ELF-1 (cell line): ENCODE measurements at regions not wholly inside any gene's neighbourhood (a gene's known extent, or its start where the extent isn't known, plus 50 kb on each side); places are given as distances from the start of the nearest gene placed in this dataset.
"Not testable (repeated sequence)": the region's sequence is repeated elsewhere in the genome, so short reads cannot be mapped to it uniquely, and the experiment has no call there.

Experiments
- DNase-seq: peaks from one replicate; pipeline ENCODE4 v3.0.0-alpha.2; 2016; ENCODE audit warnings: low read depth, low spot score

DNA sequence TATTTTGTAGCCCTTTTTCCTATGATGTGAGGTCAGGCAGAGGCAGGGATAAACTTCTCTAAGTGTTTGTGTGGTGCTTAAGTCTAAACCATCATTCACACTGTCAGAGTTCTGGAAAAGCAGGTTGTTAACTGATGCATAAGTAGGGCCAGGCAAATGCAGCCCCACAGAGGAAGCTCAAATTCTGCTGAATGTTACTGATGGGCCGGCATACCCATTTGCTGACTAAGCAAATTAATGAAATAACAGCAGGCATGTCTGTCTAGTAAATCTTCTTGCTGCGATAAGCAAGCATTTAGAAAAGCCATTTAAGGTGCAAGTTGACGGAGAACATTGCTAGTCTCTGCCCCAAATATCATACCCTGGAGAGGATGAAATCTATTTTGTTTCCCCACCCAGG lies 523.2 kb upstream of the CCDC196 start:
- DNase-seq = peak; percentile 28

DNA sequence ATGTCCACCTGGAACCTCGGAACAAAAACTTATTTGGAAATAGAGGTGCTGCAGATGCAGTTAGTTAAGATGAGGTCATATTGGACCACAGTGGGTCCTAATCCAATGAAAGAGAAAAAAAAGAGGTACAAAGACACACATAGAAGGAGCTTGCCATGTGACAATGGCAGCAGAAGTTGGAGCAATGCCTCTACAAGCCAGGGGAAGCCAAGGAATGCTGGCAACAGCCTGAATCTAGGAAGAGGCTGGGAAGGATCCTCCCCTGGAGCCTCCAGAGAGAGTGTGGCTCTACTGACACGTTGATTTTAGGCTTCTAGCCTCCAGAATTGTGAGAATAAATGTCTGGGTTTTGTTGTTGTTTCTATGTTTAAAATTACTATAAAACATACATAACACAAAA lies 521.8 kb upstream of the CCDC196 start:
- no peak for DNase-seq

DNA sequence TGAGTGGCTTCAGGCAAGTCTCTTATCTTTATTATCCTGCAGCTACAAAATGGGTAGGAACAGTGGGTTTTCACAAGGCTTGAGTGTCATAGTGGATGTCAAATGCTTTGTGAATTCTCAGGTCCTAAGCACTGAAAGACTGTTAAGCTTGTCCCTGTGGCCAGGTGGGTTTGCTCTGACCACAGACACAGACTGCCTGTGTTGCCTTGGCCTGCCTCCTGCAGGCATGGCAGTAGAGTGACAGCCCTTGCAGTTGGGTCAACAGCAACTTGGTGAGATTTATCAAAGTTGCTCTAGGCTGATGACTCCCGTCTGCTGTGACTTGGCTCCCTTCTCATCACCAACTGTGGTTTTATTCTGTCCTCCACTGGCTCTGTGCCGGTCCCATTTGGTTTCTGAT lies 520.0 kb upstream of the CCDC196 start:
- no peak for DNase-seq

DNA sequence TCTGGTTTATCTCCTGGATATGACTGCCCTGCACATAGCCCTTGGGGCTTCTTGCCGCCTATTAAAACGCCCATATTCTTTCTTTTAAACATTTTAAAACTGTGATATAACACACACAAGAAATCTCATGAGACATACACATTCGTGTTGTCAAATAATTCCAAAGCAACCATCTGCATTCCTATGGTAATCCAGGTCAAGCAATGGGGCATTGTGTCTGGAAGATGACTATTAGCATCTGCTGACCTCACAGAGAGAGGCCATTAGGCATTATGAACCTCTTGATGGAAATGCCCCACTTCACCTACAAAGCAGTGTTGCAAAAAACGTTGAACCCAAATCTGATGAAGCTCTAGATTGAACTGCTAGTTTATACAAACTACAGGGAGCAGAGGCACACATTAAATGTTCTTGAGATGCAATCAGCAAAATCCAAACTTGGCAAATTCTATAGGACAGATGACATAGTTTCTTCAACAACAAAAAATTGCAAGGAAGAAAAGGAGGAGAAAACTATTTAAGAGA lies 513.8 kb upstream of the CCDC196 start:
- no peak for DNase-seq

DNA sequence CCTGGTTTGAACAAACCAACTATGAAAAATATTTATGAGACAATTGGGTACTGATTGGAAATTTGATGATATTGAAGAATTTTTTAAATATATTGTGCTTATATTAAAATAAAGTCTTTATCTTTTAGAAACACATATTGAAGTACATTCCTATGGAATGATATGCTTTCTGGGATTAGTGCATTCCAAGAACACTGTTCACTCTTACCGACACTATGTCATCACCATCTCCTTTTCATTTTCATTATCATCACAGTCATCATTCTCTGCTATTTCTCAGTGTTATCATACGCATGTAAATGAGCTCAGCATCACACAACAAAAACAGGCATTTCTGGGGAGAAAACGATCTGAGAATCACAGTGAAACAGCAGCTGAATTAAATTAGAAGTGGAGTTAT lies 513.3 kb upstream of the CCDC196 start:
- no peak for DNase-seq

DNA sequence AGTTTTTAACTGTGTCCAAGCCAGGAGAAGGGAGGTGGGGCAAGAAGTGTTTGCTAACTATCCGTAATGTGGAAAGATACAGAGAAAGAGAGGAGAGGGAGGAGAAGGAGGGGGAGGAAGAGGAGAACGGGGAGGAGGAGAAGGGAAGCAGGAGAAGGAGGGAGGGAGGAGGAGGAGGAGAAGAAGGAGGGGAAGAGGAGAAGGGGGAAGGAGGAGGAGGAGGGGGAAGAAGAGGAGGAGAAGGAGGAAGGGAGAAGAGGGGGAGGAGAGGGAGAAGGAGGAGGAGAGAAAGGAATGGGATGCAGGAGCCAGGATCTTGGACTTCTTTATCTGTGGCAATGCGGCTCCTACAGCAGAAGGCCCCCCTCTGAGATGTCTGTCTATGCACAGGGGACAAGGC lies 510.3 kb upstream of the CCDC196 start:
- no peak for DNase-seq

DNA sequence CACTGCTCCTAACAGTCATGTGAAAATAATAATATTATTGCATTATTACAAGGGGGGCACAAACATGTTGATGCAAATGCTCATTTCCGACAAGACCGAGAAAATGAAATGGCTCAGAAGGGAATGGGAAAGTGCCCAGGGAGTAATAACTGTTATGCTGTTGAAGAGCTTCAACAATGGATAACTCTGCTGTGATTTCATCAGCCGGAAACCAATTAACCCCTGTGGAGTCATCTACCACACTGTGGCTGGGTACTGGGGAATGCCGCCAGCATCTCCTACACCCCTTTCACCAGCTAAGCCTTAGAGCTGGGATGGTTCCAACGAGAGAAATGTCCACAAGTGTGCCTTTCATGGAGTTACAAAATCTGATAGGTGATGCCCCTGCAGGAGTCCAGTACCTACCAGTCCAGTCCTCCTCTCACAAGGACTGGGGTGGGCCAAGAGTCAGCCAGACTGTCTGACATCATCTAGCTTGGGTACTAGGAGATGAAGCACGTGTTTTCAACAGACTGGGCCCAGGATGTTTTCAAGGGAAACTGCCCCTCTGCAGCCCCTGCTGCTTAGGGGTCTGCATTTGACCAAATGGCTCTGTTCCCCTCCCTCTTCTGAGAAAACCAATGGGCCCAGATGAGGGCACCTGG lies 509.3 kb upstream of the CCDC196 start:
- DNase-seq = no peak

DNA sequence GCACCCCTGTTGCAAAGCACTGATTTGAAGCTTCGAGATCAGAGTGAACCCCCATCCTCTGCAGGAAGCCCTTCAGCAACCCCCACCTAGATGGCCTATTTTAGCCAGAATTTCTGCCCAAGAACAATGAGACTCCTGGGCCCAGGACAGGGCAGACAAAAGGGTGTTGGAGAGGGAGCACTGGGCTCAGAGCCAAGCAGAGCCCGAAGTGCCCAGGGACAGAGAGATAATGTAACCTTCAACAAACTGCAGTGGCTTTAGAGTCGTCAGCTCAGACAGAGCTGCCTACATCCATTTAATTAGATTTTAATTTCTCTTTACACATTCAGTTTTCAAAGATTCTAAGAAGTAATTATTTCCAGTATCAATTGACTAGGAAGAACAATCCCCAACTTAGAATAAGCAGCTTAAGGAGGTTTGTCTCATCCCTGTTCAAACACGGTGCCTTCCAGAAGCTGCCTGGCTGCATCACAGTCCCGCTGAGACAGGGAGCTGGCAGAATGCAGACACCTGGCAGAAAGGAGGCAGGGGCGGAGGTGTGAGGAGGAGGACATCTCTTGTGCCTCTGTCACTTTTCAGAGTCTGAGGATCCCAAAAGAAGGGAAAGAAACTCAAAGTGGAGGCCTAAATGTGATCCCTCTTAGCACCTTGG lies 504.9 kb upstream of the CCDC196 start:
- DNase-seq = no peak

DNA sequence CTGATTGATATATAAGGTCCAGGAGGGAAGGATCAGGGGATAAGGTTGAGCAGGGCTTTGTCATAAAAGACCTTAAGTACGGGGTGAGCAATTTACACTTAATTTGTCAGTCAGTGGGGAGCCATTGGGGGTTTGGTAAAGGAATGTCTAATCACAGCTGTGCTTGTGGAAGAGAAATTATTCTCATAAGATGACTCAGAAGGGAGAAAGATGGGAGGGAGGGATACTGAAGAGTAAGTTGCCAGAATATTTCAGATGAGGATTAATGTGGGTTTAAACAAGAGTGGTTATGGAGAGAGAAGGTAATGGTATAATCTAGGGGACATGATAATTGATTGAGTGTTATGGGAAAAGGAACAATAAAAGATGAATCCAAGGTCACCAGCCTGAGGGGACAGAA lies 500.1 kb upstream of the CCDC196 start:
- no peak for DNase-seq

DNA sequence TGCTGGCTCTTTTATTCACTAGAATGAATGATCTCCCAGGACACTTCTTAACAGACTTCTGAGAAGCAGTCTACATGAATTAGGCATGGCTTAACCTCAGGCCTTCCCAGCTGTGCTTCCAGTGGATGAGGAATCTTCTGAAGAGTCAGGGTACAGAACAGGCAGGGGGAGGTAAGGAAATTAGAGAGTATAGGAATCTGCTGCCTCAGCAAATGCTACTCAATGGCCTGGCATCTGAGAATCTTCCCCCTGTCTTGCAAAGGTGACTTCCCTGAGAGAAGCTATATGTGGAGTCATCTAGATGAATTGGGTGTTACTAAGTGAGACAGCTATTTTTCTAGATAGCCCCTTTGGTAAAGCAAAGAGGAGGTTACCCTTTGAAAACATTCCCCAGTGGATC lies 496.2 kb upstream of the CCDC196 start:
- no peak for DNase-seq

DNA sequence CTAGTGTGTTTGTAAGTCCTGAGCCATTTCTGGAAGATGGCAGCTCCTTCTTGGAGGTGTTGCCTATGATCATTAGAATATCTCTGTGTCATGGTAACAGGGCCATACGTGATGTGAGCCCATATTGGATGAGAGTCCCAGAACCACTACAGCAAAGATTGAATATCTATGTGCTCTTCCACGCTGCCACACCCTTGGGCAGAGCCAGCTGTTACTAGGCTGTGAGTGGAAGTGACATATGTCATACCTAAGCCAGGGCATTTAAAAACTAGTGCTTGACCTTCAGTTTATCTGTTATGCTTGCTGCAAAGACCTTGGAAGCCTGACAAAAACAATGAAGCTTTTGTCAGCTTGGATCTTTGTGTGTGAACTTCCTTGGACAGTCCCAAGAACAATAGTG lies 495.1 kb upstream of the CCDC196 start:
- no peak for DNase-seq

DNA sequence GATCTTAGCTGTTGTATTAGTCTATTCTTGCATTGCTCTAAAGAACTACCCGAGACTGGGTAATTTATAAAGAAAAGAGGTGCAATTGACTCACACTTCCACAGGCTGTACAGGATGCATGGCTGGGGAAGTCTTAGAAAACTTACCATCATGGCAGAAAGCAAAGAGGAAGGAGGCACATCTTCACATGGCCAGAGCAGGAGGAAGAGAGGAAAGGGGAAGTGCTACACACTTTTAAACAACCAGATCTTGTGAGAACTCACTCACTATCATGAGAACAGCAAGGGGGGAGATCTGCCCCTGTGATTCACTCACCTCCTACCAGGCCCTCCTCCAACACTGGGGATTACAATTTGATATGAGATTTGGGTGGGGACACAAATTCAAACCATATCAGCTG lies 494.2 kb upstream of the CCDC196 start:
- DNase-seq = not testable (repeated sequence)

DNA sequence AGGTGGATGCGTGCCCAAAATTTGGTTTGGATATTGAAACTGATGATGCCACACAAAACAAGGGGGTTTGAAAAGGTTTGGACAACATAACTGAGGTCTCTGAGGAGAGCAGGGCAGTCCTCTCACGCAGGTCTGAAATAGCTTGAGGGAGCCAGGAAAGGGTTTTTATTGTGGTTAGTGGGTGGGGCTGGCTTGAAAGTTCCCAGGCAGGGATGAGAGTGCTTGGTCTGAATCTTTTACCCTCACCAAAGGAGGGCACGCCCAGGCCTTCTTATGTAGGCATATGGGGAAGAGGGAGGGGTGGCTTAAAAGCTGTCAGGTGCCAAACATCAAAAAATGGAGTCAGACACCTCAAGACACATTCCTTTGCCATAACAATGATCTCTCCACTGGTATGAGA lies 493.1 kb upstream of the CCDC196 start:
- no peak for DNase-seq

DNA sequence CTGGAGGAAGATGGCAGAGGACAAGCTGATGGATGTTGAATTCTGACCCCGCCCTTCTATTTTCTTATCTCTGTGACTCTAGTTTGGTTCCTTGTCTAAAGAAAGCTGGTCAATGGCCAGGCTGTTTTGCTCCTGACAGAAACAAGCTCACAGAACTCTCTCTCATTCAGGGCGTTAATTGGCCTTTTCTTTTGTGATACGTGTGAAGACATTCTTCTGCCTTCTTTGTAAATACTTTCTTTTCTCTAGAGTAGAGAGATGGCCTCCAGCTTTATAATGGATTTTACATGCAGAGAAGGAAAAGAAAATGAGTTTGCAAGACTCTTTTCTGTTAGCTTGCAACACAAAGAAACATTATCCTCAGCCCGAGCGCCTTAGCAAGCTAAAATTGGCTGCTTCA lies 492.2 kb upstream of the CCDC196 start:
- peak; percentile 50 for DNase-seq

DNA sequence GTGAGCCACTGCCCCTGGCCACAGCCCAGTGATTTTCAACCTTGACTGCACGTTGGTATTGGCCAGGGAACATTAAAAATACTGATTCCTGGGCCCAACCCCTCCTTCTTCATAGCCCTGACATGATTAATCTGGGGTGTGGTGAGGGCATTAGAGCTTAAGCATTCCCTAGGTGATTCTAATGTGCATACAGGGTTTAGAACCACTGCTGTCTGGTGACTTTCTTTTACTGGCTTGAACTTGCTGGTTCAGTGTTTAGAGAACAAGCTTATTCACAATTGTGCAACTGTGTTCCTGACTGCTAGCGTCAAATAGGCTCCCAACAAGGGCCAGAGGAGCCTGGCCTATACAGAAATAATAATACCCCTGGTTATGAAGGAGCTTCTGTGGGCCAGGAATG lies 488.8 kb upstream of the CCDC196 start:
- no peak for DNase-seq

DNA sequence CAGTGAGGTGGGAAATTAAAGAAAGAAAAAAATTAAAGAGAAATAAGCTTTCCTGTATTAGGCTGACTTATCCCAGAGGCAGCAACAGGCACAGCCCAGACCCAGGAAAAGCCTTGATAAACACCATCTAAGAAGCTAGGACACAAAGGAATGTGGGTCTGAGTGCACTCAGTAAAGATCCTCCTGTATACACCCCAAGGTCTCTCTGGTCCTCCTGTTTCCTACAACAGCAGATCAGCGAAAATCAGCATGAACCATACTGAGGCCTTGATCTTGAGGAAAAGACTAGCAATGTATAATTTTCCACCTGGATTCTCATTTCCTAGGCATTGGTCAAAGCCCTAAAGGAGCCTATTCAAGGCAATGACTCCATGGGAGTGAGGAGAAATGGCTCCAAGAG lies 486.3 kb upstream of the CCDC196 start:
- DNase-seq = no peak

DNA sequence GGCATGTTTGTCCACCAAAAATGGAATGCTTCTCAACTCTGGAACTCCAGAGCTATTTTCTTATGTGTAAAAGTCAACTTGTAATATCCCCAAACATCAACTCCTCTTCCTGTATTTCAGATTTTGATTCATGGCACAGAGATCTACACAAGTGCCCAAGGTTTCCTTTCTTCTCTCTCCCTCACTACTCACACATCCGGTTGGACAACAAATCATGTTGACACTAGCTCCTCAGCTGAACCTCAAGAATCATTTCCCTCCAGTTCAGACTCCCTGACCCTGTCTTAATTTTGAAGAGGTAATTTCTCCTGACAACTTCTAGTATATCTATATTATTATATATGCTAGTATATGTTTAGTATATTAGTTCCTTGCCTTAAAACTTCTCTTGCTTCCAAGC lies 485.4 kb upstream of the CCDC196 start:
- DNase-seq = no peak

DNA sequence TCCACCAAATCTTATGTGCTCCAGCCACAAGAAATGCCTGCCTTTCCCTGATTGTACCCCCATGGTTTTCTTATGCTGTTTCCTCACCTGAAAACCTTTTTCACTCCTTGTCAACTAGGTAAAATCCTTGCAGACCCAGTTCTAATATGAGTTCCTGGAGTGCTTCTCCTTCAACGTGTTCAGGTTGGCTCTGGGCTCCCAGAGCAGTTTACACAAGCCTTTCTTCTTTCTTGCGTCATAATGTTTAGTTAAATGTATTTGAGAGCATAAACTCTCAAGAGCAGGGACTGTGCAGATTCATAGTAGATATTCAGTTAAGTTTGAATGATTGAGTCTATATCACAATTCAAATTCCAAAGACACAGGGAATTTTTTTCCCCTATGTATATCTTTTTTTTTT lies 484.8 kb upstream of the CCDC196 start:
- no peak for DNase-seq

DNA sequence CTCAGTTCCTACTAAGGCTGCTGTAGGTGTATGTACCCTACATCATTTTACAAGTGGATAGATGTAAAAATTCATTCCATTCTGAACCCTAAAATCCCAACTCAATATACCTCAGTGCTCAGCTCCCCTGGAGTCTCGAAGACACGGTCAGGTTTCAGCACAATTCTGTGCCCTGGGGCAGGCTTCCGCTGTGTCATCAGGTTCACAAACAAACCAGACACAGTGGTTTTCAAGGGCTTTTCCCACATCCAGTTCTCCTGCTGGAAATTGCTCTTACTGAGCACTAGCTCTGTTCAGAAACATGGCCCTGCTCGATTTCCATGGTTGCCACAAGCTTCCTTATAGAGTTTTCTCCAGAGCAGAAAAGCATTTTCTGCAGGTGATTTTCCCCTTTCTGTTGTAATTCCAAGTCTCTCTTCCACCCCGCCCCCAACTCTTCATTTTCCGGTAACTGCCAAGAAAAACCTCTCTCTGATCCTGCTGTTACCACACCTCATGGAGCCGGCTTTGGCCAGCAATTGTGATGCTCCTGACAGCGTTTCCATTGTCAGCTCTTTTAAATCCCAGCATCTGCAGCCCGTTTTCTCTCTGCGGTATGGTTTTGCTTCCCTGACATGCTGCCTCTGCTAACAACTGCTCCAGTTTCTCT lies 483.0 kb upstream of the CCDC196 start:
- peak; percentile 77 for DNase-seq

DNA sequence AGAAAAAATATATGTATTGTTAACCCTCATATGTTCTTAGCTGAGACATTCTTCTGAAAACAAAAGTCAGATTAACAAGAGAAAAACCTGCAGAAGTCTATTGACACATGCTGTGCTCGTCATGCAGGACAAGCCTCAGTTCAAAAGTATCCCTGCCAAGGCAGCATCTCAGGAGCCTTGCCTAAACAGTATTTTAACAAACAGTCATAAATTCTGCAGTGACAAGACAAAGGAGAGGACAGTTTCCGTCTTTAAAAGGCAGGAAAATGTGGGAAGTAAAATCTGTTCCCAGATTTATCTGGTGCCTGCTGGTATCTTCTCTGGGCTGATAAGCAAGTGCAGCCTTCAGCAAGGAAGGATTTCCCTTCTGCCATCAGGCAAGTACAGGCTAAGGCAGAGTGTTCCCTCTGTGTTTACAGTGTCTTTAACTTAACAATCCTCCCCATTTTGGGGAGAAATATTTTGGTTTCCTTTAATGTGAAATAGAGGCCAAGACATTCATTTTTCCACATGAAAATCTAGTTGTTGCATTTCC lies 480.2 kb upstream of the CCDC196 start:
- DNase-seq = peak; percentile 18

DNA sequence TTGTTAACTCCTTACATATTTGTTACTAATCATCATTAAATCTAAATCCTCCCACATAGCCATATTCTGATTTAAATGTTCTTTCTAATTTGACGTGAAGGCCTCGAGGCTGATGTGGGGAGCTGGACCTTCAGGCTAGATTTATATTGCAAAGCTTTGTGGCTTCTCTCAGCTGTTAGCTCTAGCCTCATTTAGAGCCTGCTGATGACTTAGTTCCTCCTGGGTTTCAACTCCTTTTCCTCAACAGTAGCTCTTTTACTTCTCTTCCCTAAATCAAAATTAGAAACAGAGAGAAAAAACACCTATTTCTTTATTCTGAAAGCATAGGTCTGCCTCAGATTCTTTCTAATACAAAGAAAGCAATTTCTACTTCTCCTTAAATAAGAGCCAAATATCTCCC lies 477.5 kb upstream of the CCDC196 start:
- no peak for DNase-seq

DNA sequence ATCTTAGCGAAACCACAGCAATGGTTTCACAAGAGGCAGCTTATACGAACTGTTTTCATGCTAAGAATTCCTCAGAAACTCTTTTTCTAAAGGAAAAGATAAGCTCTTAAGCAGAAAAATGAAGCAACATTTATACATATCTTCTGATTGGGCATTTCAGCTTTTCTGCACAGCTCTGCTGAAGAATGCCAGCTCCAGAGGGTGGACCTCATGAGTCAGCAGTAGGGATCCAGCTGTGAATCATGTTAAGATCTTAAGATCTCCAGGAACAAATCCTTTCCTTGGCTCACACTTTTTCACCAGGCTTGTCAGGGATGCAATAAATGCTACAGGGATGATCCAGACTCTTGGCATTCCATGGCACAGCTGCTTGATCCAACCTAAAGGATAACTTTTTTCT lies 477.1 kb upstream of the CCDC196 start:
- peak; percentile 52 for DNase-seq

DNA sequence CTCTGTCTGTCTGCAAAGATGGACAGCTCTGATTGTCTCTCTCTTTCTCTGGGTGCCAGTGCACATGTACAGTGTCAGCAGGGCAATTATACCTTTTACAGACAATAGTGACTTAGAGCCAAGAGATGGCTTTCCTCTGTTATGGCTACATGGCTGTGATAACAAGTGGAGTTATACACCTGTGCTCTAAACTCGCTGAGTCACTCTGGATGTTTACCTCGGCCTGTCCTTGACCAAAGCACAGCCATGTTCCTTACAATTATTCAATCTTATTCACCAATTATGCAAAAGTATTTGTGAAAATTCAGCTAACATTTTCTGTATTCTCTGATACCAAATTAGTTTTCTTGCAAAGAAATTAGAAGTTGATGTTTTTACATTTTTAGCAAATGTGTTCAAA lies 475.5 kb upstream of the CCDC196 start:
- no peak for DNase-seq
